Calu3 (cell line): ENCODE measurements at regions not wholly inside any gene's neighbourhood (a gene's known extent, or its start where the extent isn't known, plus 50 kb on each side); places are given as distances from the start of the nearest gene placed in this dataset.

ENCODE experiments used
- BruUV-seq: library from RNA; stranded (reverse); fragments of 400-500 nt; replicated peaks from 2 replicates; lab custom pipeline; 2021; lab: Mats Ljungman, UMichigan
- CTCF ChIA-PET: fragments of 300-600 bp; sonication (Branson Sonifier 250); formaldehyde crosslinking; loops from one replicate; lab custom pipeline; 2022; ENCODE audit warnings: antibody characterized with exemption; lab: Charles Lee
- DNase-seq: peaks from one replicate; pipeline ENCODE4 v3.0.0; 2022
- H3K27ac Mint-ChIP-seq: one replicate; pipeline ENCODE4 v1.8.0; 2022; ENCODE audit warnings: mixed read lengths; ENCODE audit not compliant: unreplicated experiment
- H3K27me3 Mint-ChIP-seq: one replicate; pipeline ENCODE4 v1.8.0; 2022; ENCODE audit warnings: mixed read lengths; ENCODE audit not compliant: unreplicated experiment
- H3K36me3 Mint-ChIP-seq: one replicate; pipeline ENCODE4 v1.8.0; 2022; ENCODE audit warnings: mild to moderate bottlenecking, moderate library complexity, mixed read lengths; ENCODE audit not compliant: insufficient read depth, unreplicated experiment
- H3K4me1 Mint-ChIP-seq: one replicate; pipeline ENCODE4 v1.8.0; 2022; ENCODE audit warnings: mild to moderate bottlenecking, low read depth, mixed read lengths; ENCODE audit not compliant: unreplicated experiment
- H3K4me3 Mint-ChIP-seq: one replicate; pipeline ENCODE4 v1.8.0; 2022; ENCODE audit warnings: mild to moderate bottlenecking, low read depth, moderate library complexity, mixed read lengths; ENCODE audit not compliant: unreplicated experiment
- H3K9me3 Mint-ChIP-seq: one replicate; pipeline ENCODE4 v1.8.0; 2022; ENCODE audit warnings: low read depth, mixed read lengths; ENCODE audit not compliant: unreplicated experiment
- intact Hi-C: fragments of 100-400 bp; cut with micrococcal nuclease; formaldehyde crosslinking; loops from one replicate; pipeline ENCODE4 v1.10.0; 2022; ENCODE audit not compliant: unreplicated experiment
- TF ChIP-seq, protein P1 (sequence below): fragments of 200-600 bp; IDR thresholded peaks from one replicate; pipeline ENCODE4 v1.8.0; 2022; ENCODE audit warnings: antibody characterized with exemption; ENCODE audit not compliant: unreplicated experiment

DNA sequence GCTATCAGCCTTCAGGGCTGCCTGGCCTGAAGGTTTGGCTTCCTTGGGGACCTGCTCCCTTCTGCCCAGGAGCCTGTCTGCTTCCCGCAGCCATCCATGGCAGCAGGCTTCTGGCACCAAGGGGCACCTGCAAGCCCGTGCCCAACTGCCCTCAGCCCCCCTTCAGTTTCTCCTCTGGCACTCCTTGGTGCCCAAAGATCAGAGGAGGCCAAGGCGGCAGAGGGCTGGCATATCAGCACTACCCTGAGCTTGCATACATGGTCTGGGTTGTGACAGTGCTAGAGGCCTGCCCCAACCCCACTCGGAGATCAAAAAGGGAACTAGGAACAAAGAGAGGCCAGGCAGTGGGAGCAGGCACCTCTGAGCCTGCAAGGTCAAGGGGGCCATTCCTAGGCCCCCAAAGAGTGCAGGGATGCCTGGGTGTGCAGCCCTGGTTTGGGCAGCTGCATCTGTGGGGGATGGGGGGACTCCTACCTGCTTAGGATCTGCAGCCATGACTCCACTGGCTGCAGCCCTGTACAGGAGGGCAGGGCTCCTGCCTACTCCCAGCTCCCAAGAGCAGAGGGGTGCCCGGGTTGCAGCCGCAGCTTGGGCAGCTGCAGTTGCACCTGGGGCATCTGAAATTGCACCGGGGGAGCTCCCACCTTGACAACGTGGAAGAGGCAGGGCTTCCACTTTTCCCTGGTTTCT is 76.2 kb upstream of the TP63 start:
- Mint-ChIP-seq H3K4me1 (no peaks in the 10 kb centered on the region), H3K27me3 (no peaks in the 10 kb centered on the region), H3K27ac (no peak overlapping the region), H3K4me3 (no peak overlapping the region), H3K36me3 (no peaks in the 10 kb centered on the region), H3K9me3 (peaks cover 2% of the 10 kb centered on the region)
- intact Hi-C loops, result no loop called here
- DNase-seq, result no peak
- TF ChIP-seq, protein P1, sequence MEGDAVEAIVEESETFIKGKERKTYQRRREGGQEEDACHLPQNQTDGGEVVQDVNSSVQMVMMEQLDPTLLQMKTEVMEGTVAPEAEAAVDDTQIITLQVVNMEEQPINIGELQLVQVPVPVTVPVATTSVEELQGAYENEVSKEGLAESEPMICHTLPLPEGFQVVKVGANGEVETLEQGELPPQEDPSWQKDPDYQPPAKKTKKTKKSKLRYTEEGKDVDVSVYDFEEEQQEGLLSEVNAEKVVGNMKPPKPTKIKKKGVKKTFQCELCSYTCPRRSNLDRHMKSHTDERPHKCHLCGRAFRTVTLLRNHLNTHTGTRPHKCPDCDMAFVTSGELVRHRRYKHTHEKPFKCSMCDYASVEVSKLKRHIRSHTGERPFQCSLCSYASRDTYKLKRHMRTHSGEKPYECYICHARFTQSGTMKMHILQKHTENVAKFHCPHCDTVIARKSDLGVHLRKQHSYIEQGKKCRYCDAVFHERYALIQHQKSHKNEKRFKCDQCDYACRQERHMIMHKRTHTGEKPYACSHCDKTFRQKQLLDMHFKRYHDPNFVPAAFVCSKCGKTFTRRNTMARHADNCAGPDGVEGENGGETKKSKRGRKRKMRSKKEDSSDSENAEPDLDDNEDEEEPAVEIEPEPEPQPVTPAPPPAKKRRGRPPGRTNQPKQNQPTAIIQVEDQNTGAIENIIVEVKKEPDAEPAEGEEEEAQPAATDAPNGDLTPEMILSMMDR, result no peak
- CTCF ChIA-PET, result interaction anchor here (0.6 kb wide), 1 partner anchor 286 kb away, joined by 3 read pairs; no protein-coding TSS in a partner anchor
- BruUV-seq, result no TSS peak

DNA sequence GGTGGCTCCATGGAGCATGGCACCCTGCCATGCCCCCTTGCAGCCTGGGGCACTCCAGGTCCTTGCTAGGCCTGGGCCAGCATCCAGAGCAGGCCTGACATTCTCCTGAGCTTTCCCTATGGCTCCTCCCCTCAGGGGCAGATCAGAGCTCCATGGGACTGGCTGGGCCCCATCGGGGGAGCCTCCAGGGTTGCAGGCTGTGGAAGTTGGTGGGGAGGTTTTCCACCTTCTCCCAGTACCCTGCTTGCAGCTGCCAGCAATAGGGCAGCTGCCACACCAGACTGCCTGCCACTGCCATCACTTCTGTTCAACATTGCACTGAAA is 75.7 kb upstream of the TP63 start:
- BruUV-seq, result no TSS peak
- TF ChIP-seq, protein P1, result no peak
- intact Hi-C loops, result no loop called here
- Mint-ChIP-seq H3K9me3 (peaks cover 2% of the 10 kb centered on the region), H3K36me3 (no peaks in the 10 kb centered on the region), H3K4me1 (no peaks in the 10 kb centered on the region), H3K4me3 (no peak overlapping the region), H3K27me3 (no peaks in the 10 kb centered on the region), H3K27ac (no peak overlapping the region)
- DNase-seq, result no peak
- CTCF ChIA-PET, result no interaction called here

DNA sequence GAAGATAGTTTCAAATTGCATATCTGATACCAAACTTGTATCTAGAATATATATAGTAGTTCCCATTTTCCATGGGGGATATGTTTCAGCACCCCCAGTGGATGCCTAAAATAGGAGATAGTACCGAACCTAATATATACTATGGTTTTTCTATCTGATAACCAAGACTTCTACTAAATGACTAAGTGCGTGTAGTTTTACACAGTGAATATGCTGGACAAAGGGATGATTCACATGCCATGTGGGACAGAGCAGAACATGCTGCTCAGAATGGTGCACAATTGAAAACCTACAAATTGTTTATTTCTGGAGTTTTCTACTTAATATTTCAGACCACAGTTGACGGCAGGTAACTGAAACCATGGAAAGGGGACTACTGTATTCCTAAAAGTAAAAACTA is 73.4 kb upstream of the TP63 start:
- H3K27ac Mint-ChIP-seq, result no peak overlapping the region
- no peaks in the 10 kb centered on the region for H3K4me1 Mint-ChIP-seq
- no peak overlapping the region for H3K4me3 Mint-ChIP-seq
- H3K9me3 Mint-ChIP-seq, result peaks cover 2% of the 10 kb centered on the region
- BruUV-seq, result no TSS peak
- TF ChIP-seq, protein P1, result no peak
- intact Hi-C loops, result no loop called here
- H3K36me3 Mint-ChIP-seq, result no peaks in the 10 kb centered on the region
- CTCF ChIA-PET, result no interaction called here
- DNase-seq, result no peak
- no peaks in the 10 kb centered on the region for H3K27me3 Mint-ChIP-seq

DNA sequence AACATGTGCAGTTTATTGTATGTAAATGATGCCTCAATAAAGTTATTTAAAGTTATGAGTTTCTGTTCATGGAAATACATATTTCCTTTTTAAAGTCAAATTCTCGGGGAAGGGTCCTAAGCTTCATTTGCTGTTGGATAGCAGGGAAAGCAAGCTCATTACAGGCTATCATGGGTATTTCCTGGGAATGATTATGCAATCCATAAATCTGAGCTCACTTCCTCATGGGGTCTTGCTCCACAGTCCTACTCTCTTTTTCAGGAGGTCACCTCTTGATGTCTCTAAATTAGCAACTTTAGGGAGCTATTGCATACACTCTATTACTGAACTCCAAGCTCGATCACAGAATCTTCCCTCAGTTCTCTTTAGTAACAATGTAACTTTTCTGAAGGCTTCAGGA is 69.9 kb upstream of the TP63 start:
- BruUV-seq, result no TSS peak
- H3K9me3 Mint-ChIP-seq, result peaks cover 2% of the 10 kb centered on the region
- H3K4me3 Mint-ChIP-seq, result no peak overlapping the region
- no peaks in the 10 kb centered on the region for H3K36me3 Mint-ChIP-seq
- no peaks in the 10 kb centered on the region for H3K4me1 Mint-ChIP-seq
- H3K27ac Mint-ChIP-seq, result no peak overlapping the region
- intact Hi-C loops, result no loop called here
- no peaks in the 10 kb centered on the region for H3K27me3 Mint-ChIP-seq
- no peak for DNase-seq
- TF ChIP-seq, protein P1, result no peak
- CTCF ChIA-PET, result no interaction called here
